Neural progenitor cell (in vitro differentiated cells): ENCODE measurements at regions not wholly inside any gene's neighbourhood (a gene's known extent, or its start where the extent isn't known, plus 50 kb on each side); places are given as distances from the start of the nearest gene placed in this dataset.

Experiments used
- DNase-seq: peaks from one replicate; pipeline ENCODE4 v3.0.0-alpha.2; 2016; ENCODE audit warnings: low spot score
- H2AFZ ChIP-seq: fragments of 200-600 bp; sonication (generic); replicated peaks from 2 replicates; pipeline ENCODE4 v1.6.1; 2016; ENCODE audit warnings: antibody characterized with exemption
- H3F3A ChIP-seq: fragments of 200-600 bp; sonication (generic); 2 replicates; pipeline ENCODE4 v1.6.1; 2016; ENCODE audit warnings: antibody characterized with exemption, low read depth
- H3K27ac ChIP-seq: fragments of 200-600 bp; sonication (generic); 2 replicates; pipeline ENCODE4 v1.5.1; 2016; ENCODE audit warnings: mild to moderate bottlenecking
- H3K27me3 ChIP-seq: fragments of 200-600 bp; sonication (generic); 2 replicates; pipeline ENCODE4 v1.6.1; 2016; ENCODE audit warnings: mild to moderate bottlenecking, moderate library complexity
- H3K36me3 ChIP-seq: fragments of 200-600 bp; sonication (generic); 2 replicates; pipeline ENCODE4 v1.5.1; 2016
- H3K4me1 ChIP-seq: fragments of 200-600 bp; sonication (generic); 2 replicates; pipeline ENCODE4 v1.6.1; 2016; ENCODE audit warnings: mixed run types
- H3K4me2 ChIP-seq: fragments of 200-600 bp; sonication (generic); 2 replicates; pipeline ENCODE4 v1.6.1; 2016
- H3K4me3 ChIP-seq: fragments of 200-600 bp; sonication (generic); 2 replicates; pipeline ENCODE4 v1.5.1; 2016
- H3K79me2 ChIP-seq: fragments of 200-600 bp; sonication (generic); 2 replicates; pipeline ENCODE4 v1.6.1; 2016; ENCODE audit warnings: low read depth
- H3K9ac ChIP-seq: fragments of 200-600 bp; sonication (generic); 2 replicates; pipeline ENCODE4 v1.6.1; 2016
- H3K9me3 ChIP-seq: fragments of 200-600 bp; sonication (generic); 2 replicates; pipeline ENCODE4 v1.5.1; 2016; ENCODE audit warnings: low read depth
- H4K20me1 ChIP-seq: fragments of 200-600 bp; sonication (generic); 2 replicates; pipeline ENCODE4 v1.6.1; 2016; ENCODE audit warnings: low read depth
- H3K27ac Mint-ChIP-seq: 3 replicates; pipeline ENCODE4 v1.8.0; 2021; ENCODE audit warnings: mixed read lengths
- H3K27me3 Mint-ChIP-seq: 2 replicates; pipeline ENCODE4 v1.8.0; 2022; ENCODE audit warnings: low read depth, mild to moderate bottlenecking, inconsistent platforms, moderate library complexity, mixed read lengths; ENCODE audit not compliant: insufficient read depth
- H3K36me3 Mint-ChIP-seq: 3 replicates; pipeline ENCODE4 v1.8.0; 2021; ENCODE audit warnings: mixed read lengths
- H3K4me1 Mint-ChIP-seq: 3 replicates; pipeline ENCODE4 v1.8.0; 2021; ENCODE audit warnings: mixed read lengths
- H3K4me3 Mint-ChIP-seq: 3 replicates; pipeline ENCODE4 v1.8.0; 2021; ENCODE audit warnings: mild to moderate bottlenecking, moderate library complexity, mixed read lengths
- H3K9me3 Mint-ChIP-seq: 3 replicates; pipeline ENCODE4 v1.8.0; 2020; ENCODE audit warnings: mixed read lengths
- EZH2 ChIP-seq: fragments of 200-600 bp; sonication (generic); IDR thresholded peaks from 2 replicates; pipeline ENCODE4 v1.6.1; 2017; ENCODE audit warnings: antibody characterized with exemption, mild to moderate bottlenecking, moderate library complexity
- EZH2phosphoT487 ChIP-seq: fragments of 200-600 bp; sonication (generic); IDR thresholded peaks from 2 replicates; pipeline ENCODE4 v1.6.1; 2017; ENCODE audit warnings: antibody characterized with exemption
- TF ChIP-seq, protein P1 (sequence below): fragments of 200-600 bp; sonication (generic); IDR thresholded peaks from 2 replicates; pipeline ENCODE4 v1.5.1; 2017; ENCODE audit warnings: antibody characterized with exemption, mild to moderate bottlenecking

- Mint-ChIP-seq H3K4me3 (no peak overlapping the region), H3K36me3 (no peaks in the 10 kb centered on the region)
Measured at GRCh38 chr13:97600458-97601075, 166.6 kb downstream of the RAP2A start.

GRCh38 chr13:97615266-97615665, 181.3 kb downstream of the RAP2A start:
- Histone ChIP-seq H3K9me3 (no peaks in the 10 kb centered on the region), H3K27me3 (no peaks in the 10 kb centered on the region), H3K4me1 (no peaks in the 10 kb centered on the region), H3K9ac (no peak overlapping the region), H2AFZ (no peak overlapping the region), H3K4me3 (no peak overlapping the region), H3F3A (no peaks in the 10 kb centered on the region), H3K79me2 (no peaks in the 10 kb centered on the region), H3K4me2 (no peak overlapping the region), H3K36me3 (no peaks in the 10 kb centered on the region), H3K27ac (no peak overlapping the region), H4K20me1 (no peaks in the 10 kb centered on the region)
- no peak overlapping the region for H3K27ac Mint-ChIP-seq
- H3K27me3 Mint-ChIP-seq = no peaks in the 10 kb centered on the region
- no peaks in the 10 kb centered on the region for H3K36me3 Mint-ChIP-seq
- H3K9me3 Mint-ChIP-seq = no peaks in the 10 kb centered on the region
- no peaks in the 10 kb centered on the region for H3K4me1 Mint-ChIP-seq
- H3K4me3 Mint-ChIP-seq = no peak overlapping the region
- TF ChIP-seq EZH2 = no peak
- TF ChIP-seq EZH2phosphoT487 = no peak
- TF ChIP-seq, protein P1, sequence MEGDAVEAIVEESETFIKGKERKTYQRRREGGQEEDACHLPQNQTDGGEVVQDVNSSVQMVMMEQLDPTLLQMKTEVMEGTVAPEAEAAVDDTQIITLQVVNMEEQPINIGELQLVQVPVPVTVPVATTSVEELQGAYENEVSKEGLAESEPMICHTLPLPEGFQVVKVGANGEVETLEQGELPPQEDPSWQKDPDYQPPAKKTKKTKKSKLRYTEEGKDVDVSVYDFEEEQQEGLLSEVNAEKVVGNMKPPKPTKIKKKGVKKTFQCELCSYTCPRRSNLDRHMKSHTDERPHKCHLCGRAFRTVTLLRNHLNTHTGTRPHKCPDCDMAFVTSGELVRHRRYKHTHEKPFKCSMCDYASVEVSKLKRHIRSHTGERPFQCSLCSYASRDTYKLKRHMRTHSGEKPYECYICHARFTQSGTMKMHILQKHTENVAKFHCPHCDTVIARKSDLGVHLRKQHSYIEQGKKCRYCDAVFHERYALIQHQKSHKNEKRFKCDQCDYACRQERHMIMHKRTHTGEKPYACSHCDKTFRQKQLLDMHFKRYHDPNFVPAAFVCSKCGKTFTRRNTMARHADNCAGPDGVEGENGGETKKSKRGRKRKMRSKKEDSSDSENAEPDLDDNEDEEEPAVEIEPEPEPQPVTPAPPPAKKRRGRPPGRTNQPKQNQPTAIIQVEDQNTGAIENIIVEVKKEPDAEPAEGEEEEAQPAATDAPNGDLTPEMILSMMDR = no peak
- no peak for DNase-seq

More at GRCh38 chr13:97600458-97601075, 166.6 kb downstream of the RAP2A start:
- no peaks in the 10 kb centered on the region for H3F3A ChIP-seq
- no peak overlapping the region for H3K4me2 ChIP-seq
- H3K4me1 Mint-ChIP-seq = no peaks in the 10 kb centered on the region
- TF ChIP-seq, protein P1 = no peak
- TF ChIP-seq EZH2 = no peak
- H3K27me3 Mint-ChIP-seq = no peaks in the 10 kb centered on the region
- no peak overlapping the region for H3K9ac ChIP-seq
- H3K79me2 ChIP-seq = no peaks in the 10 kb centered on the region
- no peaks in the 10 kb centered on the region for H3K9me3 ChIP-seq
- H3K4me3 ChIP-seq = no peak overlapping the region
- no peaks in the 10 kb centered on the region for H4K20me1 ChIP-seq
- H3K9me3 Mint-ChIP-seq = peaks cover 16% of the 10 kb centered on the region
- no peak for DNase-seq
- H3K27ac ChIP-seq = no peak overlapping the region
- H3K27me3 ChIP-seq = no peaks in the 10 kb centered on the region
- H3K36me3 ChIP-seq = no peaks in the 10 kb centered on the region
- H3K27ac Mint-ChIP-seq = no peak overlapping the region
- peaks cover 12% of the 10 kb centered on the region for H3K4me1 ChIP-seq
- no peak overlapping the region for H2AFZ ChIP-seq

DNA sequence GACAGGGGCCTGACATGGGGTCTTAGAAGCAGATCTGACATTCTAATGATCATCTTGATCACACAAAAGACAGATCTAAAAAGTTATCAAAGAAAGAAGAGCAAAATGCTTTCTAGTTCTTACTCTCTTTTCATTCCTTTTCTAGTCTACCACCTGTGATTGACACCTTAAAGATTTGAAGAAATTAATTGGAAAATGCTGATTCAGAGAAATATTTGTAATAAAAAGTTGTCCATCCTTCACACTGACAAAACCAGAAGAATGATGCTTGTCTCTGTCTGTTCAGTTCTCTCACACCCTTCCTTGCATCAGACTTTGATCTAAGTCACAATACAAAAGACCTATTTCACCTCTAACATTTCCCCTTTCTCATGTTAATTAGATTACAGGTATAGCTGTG, 182.4 kb downstream of the RAP2A start:
- no peaks in the 10 kb centered on the region for H3K9me3 Mint-ChIP-seq

More for the DNA sequence above, 182.4 kb downstream of the RAP2A start:
- Histone ChIP-seq H3K4me1 (peaks cover 4% of the 10 kb centered on the region), H3K9me3 (no peaks in the 10 kb centered on the region), H3K36me3 (no peaks in the 10 kb centered on the region), H3K4me3 (no peak overlapping the region), H3K27ac (no peak overlapping the region), H4K20me1 (no peaks in the 10 kb centered on the region), H3K27me3 (no peaks in the 10 kb centered on the region), H3K79me2 (no peaks in the 10 kb centered on the region), H3F3A (peaks cover 1% of the 10 kb centered on the region), H3K4me2 (no peak overlapping the region), H2AFZ (no peak overlapping the region), H3K9ac (no peak overlapping the region)
- no peak overlapping the region for H3K27ac Mint-ChIP-seq
- no peaks in the 10 kb centered on the region for H3K27me3 Mint-ChIP-seq
- DNase-seq = no peak
- peaks cover 5% of the 10 kb centered on the region for H3K4me1 Mint-ChIP-seq
- no peaks in the 10 kb centered on the region for H3K36me3 Mint-ChIP-seq
- H3K4me3 Mint-ChIP-seq = no peak overlapping the region
- TF ChIP-seq, protein P1 = no peak
- TF ChIP-seq EZH2phosphoT487 (no peak), EZH2 (no peak)
